GM13976 (cell line): ENCODE measurements at regions not wholly inside any gene's neighbourhood (a gene's known extent, or its start where the extent isn't known, plus 50 kb on each side); places are given as distances from the start of the nearest gene placed in this dataset.

Experiments
- DNase-seq: peaks from one replicate; pipeline ENCODE4 v3.0.0; 2012; ENCODE audit warnings: low spot score
- in situ Hi-C: fragments of 300-500 bp; cut with MboI; formaldehyde crosslinking; loops from one replicate; pipeline ENCODE4 v1.12.0; 2022; ENCODE audit warnings: low sequenced_read_pairs, mixed read lengths, inconsistent platforms; ENCODE audit not compliant: unreplicated experiment
- TF ChIP-seq, protein P1 (sequence below): IDR thresholded peaks from 2 replicates; pipeline ENCODE4 v1.5.1; 2012; ENCODE audit warnings: borderline replicate concordance, mild to moderate bottlenecking; ENCODE audit not compliant: insufficient read depth; ENCODE audit errors: extremely low read depth, missing control alignments, control extremely low read depth

DNA sequence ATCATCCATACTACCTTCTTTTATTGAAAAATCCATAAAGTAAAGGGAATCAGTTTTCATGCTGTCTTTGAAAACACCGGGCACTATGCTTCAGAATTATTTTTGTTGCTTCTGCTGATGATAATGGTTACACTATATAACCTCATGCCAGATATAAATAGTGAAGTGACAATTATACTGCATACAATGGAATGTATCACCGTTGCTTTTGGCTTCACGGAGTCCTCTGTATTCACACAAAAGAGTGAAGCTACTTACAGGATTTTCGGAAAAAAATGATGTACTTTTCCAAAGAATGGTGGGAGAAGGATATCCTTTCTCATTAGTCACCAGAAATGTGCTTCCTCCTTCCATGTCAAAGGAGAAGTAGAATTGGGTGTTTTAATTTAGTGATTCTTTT is 159.1 kb upstream of the PITX2 start:
- in situ Hi-C loops, result no loop called here
- TF ChIP-seq, protein P1, sequence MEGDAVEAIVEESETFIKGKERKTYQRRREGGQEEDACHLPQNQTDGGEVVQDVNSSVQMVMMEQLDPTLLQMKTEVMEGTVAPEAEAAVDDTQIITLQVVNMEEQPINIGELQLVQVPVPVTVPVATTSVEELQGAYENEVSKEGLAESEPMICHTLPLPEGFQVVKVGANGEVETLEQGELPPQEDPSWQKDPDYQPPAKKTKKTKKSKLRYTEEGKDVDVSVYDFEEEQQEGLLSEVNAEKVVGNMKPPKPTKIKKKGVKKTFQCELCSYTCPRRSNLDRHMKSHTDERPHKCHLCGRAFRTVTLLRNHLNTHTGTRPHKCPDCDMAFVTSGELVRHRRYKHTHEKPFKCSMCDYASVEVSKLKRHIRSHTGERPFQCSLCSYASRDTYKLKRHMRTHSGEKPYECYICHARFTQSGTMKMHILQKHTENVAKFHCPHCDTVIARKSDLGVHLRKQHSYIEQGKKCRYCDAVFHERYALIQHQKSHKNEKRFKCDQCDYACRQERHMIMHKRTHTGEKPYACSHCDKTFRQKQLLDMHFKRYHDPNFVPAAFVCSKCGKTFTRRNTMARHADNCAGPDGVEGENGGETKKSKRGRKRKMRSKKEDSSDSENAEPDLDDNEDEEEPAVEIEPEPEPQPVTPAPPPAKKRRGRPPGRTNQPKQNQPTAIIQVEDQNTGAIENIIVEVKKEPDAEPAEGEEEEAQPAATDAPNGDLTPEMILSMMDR, result no peak
- DNase-seq, result no peak

DNA sequence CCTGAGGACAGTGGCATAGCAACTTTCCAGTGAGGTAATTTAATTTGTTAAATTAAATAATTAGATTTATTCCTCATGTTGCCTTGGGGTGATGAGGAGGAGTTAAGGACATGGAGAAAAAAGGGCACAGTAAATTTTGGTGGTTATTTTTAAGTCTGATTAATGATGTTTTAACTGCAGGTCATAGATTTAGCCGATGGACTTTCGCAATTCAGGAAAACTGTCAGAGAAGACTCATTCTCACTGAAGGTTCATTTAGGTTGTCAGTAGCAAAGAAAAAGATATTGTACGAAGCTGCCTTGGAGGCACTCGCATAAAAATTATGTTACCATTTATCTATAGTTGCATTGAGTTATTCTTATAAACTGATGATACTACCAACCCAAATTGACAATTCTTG is 164.2 kb upstream of the PITX2 start:
- in situ Hi-C loops, result no loop called here
- TF ChIP-seq, protein P1, result no peak
- no peak for DNase-seq

- TF ChIP-seq, protein P1, result no peak
- in situ Hi-C loops, result no loop called here
- no peak for DNase-seq
These were observed 164.8 kb upstream of the PITX2 start for GRCh38 chr4:110787707-110788106.

GRCh38 chr4:110788302-110788701 is 165.4 kb upstream of the PITX2 start:
- TF ChIP-seq, protein P1, result no peak
- in situ Hi-C loops, result no loop called here
- no peak for DNase-seq

DNA sequence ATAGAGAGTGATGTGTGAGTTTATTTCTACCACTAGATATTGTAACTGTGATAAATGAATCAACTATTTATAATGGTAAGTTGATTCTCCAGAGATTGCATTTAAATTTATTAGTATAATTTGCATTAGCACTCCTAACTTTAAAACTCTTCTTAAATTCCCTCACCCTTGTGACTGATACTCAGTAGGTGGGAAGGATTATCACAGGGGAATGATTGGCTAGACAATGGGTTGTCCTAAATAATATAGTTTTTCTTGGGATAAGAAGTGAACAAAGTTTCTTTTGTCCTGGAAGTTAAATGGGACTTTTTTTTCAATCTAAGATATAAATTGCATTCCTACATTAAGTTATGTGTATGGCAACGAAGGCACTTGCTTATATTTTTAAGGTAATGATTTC is 169.2 kb upstream of the PITX2 start:
- TF ChIP-seq, protein P1, result no peak
- DNase-seq, result no peak
- in situ Hi-C loops, result no loop called here

- DNase-seq, result no peak
- TF ChIP-seq, protein P1, result no peak
- in situ Hi-C loops, result no loop called here
These were observed 170.5 kb upstream of the PITX2 start for GRCh38 chr4:110793381-110793801.
